Type B pancreatic cell (in vitro differentiated cells): ENCODE measurements at regions not wholly inside any gene's neighbourhood (a gene's known extent, or its start where the extent isn't known, plus 50 kb on each side); places are given as distances from the start of the nearest gene placed in this dataset.

Experiments
- DNase-seq: peaks from one replicate; pipeline ENCODE4 v3.0.0; 2021; ENCODE audit warnings: mixed read lengths; ENCODE audit not compliant: unreplicated experiment; ENCODE audit errors: extremely low spot score
- H3K27ac Mint-ChIP-seq: 2 replicates; pipeline ENCODE4 v1.8.0; 2021; ENCODE audit warnings: mild to moderate bottlenecking, mixed read lengths
- H3K27me3 Mint-ChIP-seq: 2 replicates; pipeline ENCODE4 v1.8.0; 2021; ENCODE audit warnings: mixed read lengths
- H3K36me3 Mint-ChIP-seq: 2 replicates; pipeline ENCODE4 v1.8.0; 2021; ENCODE audit warnings: mixed read lengths
- H3K4me1 Mint-ChIP-seq: one replicate; pipeline ENCODE4 v1.8.0; 2021; ENCODE audit warnings: mixed read lengths; ENCODE audit not compliant: unreplicated experiment
- H3K4me3 Mint-ChIP-seq: 2 replicates; pipeline ENCODE4 v1.8.0; 2021; ENCODE audit warnings: mild to moderate bottlenecking, mixed read lengths
- H3K9me3 Mint-ChIP-seq: 2 replicates; pipeline ENCODE4 v1.8.0; 2021; ENCODE audit warnings: mixed read lengths
- CTCF ChIP-seq: fragments of 200-600 bp; sonication (generic); conservative IDR thresholded peaks from 2 replicates; pipeline ENCODE4 v1.5.0; 2021; ENCODE audit warnings: antibody characterized with exemption, mild to moderate bottlenecking

- no peak for TF ChIP-seq CTCF
- Mint-ChIP-seq H3K4me1 (no peaks in the 10 kb centered on the region), H3K36me3 (no peaks in the 10 kb centered on the region), H3K27me3 (no peaks in the 10 kb centered on the region), H3K4me3 (no peak overlapping the region), H3K27ac (no peak overlapping the region), H3K9me3 (no peaks in the 10 kb centered on the region)
- DNase-seq: no peak
Measured at GRCh38 chr2:65708086-65708485, 275.7 kb upstream of the SPRED2 start.

GRCh38 chr2:65706411-65706810, 274.0 kb upstream of the SPRED2 start:
- no peak for TF ChIP-seq CTCF
- H3K9me3 Mint-ChIP-seq: no peaks in the 10 kb centered on the region

GRCh38 chr2:65701191-65701590, 268.8 kb upstream of the SPRED2 start:
- H3K4me3 Mint-ChIP-seq: no peak overlapping the region
- no peaks in the 10 kb centered on the region for H3K27me3 Mint-ChIP-seq
- H3K4me1 Mint-ChIP-seq: peaks cover 13% of the 10 kb centered on the region
- H3K9me3 Mint-ChIP-seq: no peaks in the 10 kb centered on the region
- TF ChIP-seq CTCF: no peak
- H3K36me3 Mint-ChIP-seq: no peaks in the 10 kb centered on the region
- no peak overlapping the region for H3K27ac Mint-ChIP-seq
- no peak for DNase-seq

More at GRCh38 chr2:65706411-65706810, 274.0 kb upstream of the SPRED2 start:
- Mint-ChIP-seq H3K36me3 (no peaks in the 10 kb centered on the region), H3K4me1 (no peaks in the 10 kb centered on the region), H3K4me3 (no peak overlapping the region), H3K27ac (no peak overlapping the region), H3K27me3 (no peaks in the 10 kb centered on the region)
- DNase-seq: no peak

GRCh38 chr2:65700720-65701119, 268.3 kb upstream of the SPRED2 start:
- DNase-seq: no peak
- TF ChIP-seq CTCF: no peak
- H3K9me3 Mint-ChIP-seq: no peaks in the 10 kb centered on the region
- no peak overlapping the region for H3K27ac Mint-ChIP-seq
- peaks cover 13% of the 10 kb centered on the region for H3K4me1 Mint-ChIP-seq
- H3K4me3 Mint-ChIP-seq: no peak overlapping the region
- no peaks in the 10 kb centered on the region for H3K27me3 Mint-ChIP-seq
- H3K36me3 Mint-ChIP-seq: no peaks in the 10 kb centered on the region

- no peaks in the 10 kb centered on the region for H3K9me3 Mint-ChIP-seq
Measured at GRCh38 chr2:65700004-65700651, 267.7 kb upstream of the SPRED2 start.

More at GRCh38 chr2:65700004-65700651, 267.7 kb upstream of the SPRED2 start:
- Mint-ChIP-seq H3K4me3 (no peak overlapping the region), H3K27me3 (no peaks in the 10 kb centered on the region), H3K4me1 (peaks cover 13% of the 10 kb centered on the region), H3K27ac (no peak overlapping the region), H3K36me3 (no peaks in the 10 kb centered on the region)
- DNase-seq: no peak
- TF ChIP-seq CTCF: no peak
